ENCODE measurements at regions not wholly inside any gene's neighbourhood (a gene's known extent, or its start where the extent isn't known, plus 50 kb on each side); places are given as distances from the start of the nearest gene placed in this dataset.

- no peak overlapping the region for H3K27ac ChIP-seq (ENCODE audit: low read length)
- ATAC-seq (no peak), DNase-seq (ENCODE audit: low read depth, low spot score) (no peak)
- no peaks in the 10 kb centered on the region for H3K27me3 ChIP-seq (ENCODE audit: control insufficient read depth, insufficient read depth, low read length)
- POLR2A ChIA-PET: no interaction called here
- CTCF ChIA-PET: no interaction called here
- no peaks in the 10 kb centered on the region for H3K36me3 ChIP-seq (ENCODE audit: control insufficient read depth, insufficient read depth, low read length)
- H3K9me3 ChIP-seq (ENCODE audit: control insufficient read depth, insufficient read depth, low read depth, low read length): no peaks in the 10 kb centered on the region
- intact Hi-C loops (cut with micrococcal nuclease; ENCODE audit: unreplicated experiment): no loop called here
- in situ Hi-C loops (cut with HindIII; ENCODE audit: low pct_unique_long_range_greater_than_20kb, low sequenced_read_pairs): no loop called here
- no peaks in the 10 kb centered on the region for H3K4me1 ChIP-seq (ENCODE audit: control insufficient read depth, insufficient read depth, low read length)
- no TSS peak for BruUV-seq (replicated peaks)
- H3K4me3 ChIP-seq (ENCODE audit: low read depth in 2 of 2, low read length in 2 of 2): no peak overlapping the region
- TF ChIP-seq CTCF (IDR thresholded peaks at IDR 0.05) (no peak), POLR2AphosphoS5 (IDR thresholded peaks at IDR 0.05; ENCODE audit: low read depth, low read length) (no peak), SIN3A (IDR thresholded peaks at IDR 0.05; ENCODE audit: borderline replicate concordance, insufficient read depth, low read depth, low read length) (no peak), REST (IDR thresholded peaks at IDR 0.05; ENCODE audit: insufficient read depth in 1 of 2, low read depth in 2 of 2, low read length in 1 of 2) (no peak)
Observed at GRCh38 chr2:66110608-66111007, 324.3 kb upstream of the MEIS1 start.

DNA sequence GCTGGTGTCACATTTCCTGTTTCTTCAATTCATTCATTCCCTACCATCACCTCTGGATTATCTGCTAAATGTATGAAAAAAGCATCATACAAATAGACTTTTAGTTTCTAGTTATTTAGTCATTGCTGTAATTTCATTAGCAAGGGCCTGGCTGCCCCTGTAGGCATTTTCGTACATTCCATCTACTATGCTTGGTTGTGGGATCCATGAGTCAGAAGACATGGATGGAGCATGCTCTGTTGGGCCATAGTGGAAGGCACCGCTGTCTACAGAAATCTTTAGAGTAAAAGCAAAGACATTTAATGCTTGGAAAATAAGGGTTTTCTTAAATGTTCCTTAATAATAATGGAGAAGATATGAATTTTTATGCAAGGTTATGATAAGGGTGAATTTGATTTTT is 324.8 kb upstream of the MEIS1 start:
- POLR2A ChIA-PET: no interaction called here
- no peak for DNase-seq (ENCODE audit: low read depth, low spot score)
- no peak for TF ChIP-seq SIN3A (IDR thresholded peaks at IDR 0.05; ENCODE audit: borderline replicate concordance, insufficient read depth, low read depth, low read length)
- TF ChIP-seq REST (IDR thresholded peaks at IDR 0.05; ENCODE audit: insufficient read depth in 1 of 2, low read depth in 2 of 2, low read length in 1 of 2): no peak
- no peak for TF ChIP-seq CTCF (IDR thresholded peaks at IDR 0.05)
- TF ChIP-seq TCF7L2 (IDR thresholded peaks at IDR 0.05; ENCODE audit: low read depth, low read length): no peak
- no peak for TF ChIP-seq POLR2AphosphoS5 (IDR thresholded peaks at IDR 0.05; ENCODE audit: low read depth, low read length)
- in situ Hi-C loops (cut with HindIII; ENCODE audit: low pct_unique_long_range_greater_than_20kb, low sequenced_read_pairs) (no loop called here), intact Hi-C loops (cut with micrococcal nuclease; ENCODE audit: unreplicated experiment) (no loop called here)
- no TSS peak for BruUV-seq (replicated peaks)
- Histone ChIP-seq H3K27me3 (ENCODE audit: control insufficient read depth, insufficient read depth, low read length) (no peaks in the 10 kb centered on the region), H3K27ac (ENCODE audit: low read length) (no peak overlapping the region), H3K36me3 (ENCODE audit: control insufficient read depth, insufficient read depth, low read length) (no peaks in the 10 kb centered on the region), H3K4me1 (ENCODE audit: control insufficient read depth, insufficient read depth, low read length) (no peaks in the 10 kb centered on the region), H3K4me3 (ENCODE audit: low read depth in 2 of 2, low read length in 2 of 2) (no peak overlapping the region), H3K9me3 (ENCODE audit: control insufficient read depth, insufficient read depth, low read depth, low read length) (no peaks in the 10 kb centered on the region)
- no peak for ATAC-seq
- CTCF ChIA-PET: no interaction called here

Data from Panc1 (cell line).